Smooth muscle cell of the brain vasculature (primary cell): ENCODE measurements at regions not wholly inside any gene's neighbourhood (a gene's known extent, or its start where the extent isn't known, plus 50 kb on each side); places are given as distances from the start of the nearest gene placed in this dataset.

Experiments used
- DNase-seq: peaks from one replicate; pipeline ENCODE4 v3.0.0-alpha.2; 2012; ENCODE audit warnings: low read depth, low spot score

GRCh38 chr3:72376956-72377710, 471.1 kb downstream of the SHQ1 start:
- DNase-seq, result no peak

GRCh38 chr3:72375237-72376076, 472.8 kb downstream of the SHQ1 start:
- DNase-seq, result no peak

- DNase-seq, result no peak
These were observed 475.1 kb downstream of the SHQ1 start for GRCh38 chr3:72373139-72373538.

GRCh38 chr3:72372161-72372560, 476.1 kb downstream of the SHQ1 start:
- DNase-seq, result no peak

GRCh38 chr3:72371431-72371830, 476.8 kb downstream of the SHQ1 start:
- no peak for DNase-seq

GRCh38 chr3:72370947-72371346, 477.3 kb downstream of the SHQ1 start:
- DNase-seq, result no peak

- no peak for DNase-seq
These were observed 478.6 kb downstream of the SHQ1 start for GRCh38 chr3:72369681-72370080.

- no peak for DNase-seq
These were observed 479.8 kb downstream of the SHQ1 start for GRCh38 chr3:72368331-72368975.

- DNase-seq, result no peak
These were observed 486.3 kb downstream of the SHQ1 start for GRCh38 chr3:72361990-72362389.

GRCh38 chr3:72359743-72360142, 488.5 kb downstream of the SHQ1 start:
- DNase-seq, result no peak

- DNase-seq, result no peak
These were observed 493.1 kb downstream of the SHQ1 start for GRCh38 chr3:72355168-72355567.

GRCh38 chr3:72354486-72354885, 493.8 kb downstream of the SHQ1 start:
- no peak for DNase-seq

GRCh38 chr3:72353236-72354128, 494.8 kb downstream of the SHQ1 start:
- no peak for DNase-seq

- no peak for DNase-seq
These were observed 496.1 kb downstream of the SHQ1 start for GRCh38 chr3:72352176-72352575.

- DNase-seq, result no peak
These were observed 496.7 kb downstream of the SHQ1 start for GRCh38 chr3:72351536-72351935.

GRCh38 chr3:72350761-72351505, 497.3 kb downstream of the SHQ1 start:
- DNase-seq, result no peak

- DNase-seq, result no peak
These were observed 499.9 kb downstream of the SHQ1 start for GRCh38 chr3:72348357-72348756.

- DNase-seq, result no peak
These were observed 500.4 kb downstream of the SHQ1 start for GRCh38 chr3:72347819-72348319.

GRCh38 chr3:72346526-72346926, 501.7 kb downstream of the SHQ1 start:
- peak; percentile 84 for DNase-seq

- DNase-seq, result no peak
These were observed 502.3 kb downstream of the SHQ1 start for GRCh38 chr3:72345980-72346379.
